Endothelial cell of umbilical vein (primary cell): ENCODE measurements at regions not wholly inside any gene's neighbourhood (a gene's known extent, or its start where the extent isn't known, plus 50 kb on each side); places are given as distances from the start of the nearest gene placed in this dataset.

Source experiments
- BruUV-seq: library from RNA; stranded (reverse); fragments of 400-500 nt; replicated peaks from 2 replicates; lab custom pipeline; 2021; lab: Mats Ljungman, UMichigan
- CTCF ChIA-PET: fragments of 300-600, 350-600 bp; sonication (Branson Sonifier 250); formaldehyde crosslinking; loops from one replicate; lab custom pipeline; 2021; ENCODE audit warnings: antibody characterized with exemption, inconsistent platforms; lab: Charles Lee
- POLR2A ChIA-PET: fragments of 300-600, 350-600 bp; sonication (Branson Sonifier 250); formaldehyde crosslinking; loops from one replicate; lab custom pipeline; 2021; ENCODE audit warnings: antibody characterized with exemption, inconsistent platforms; lab: Charles Lee
- DNase-seq: peaks from one replicate; pipeline ENCODE4 v3.0.0-alpha.2; 2011; ENCODE audit warnings: low read depth, low spot score
- FAIRE-seq: peaks from 2 replicates; lab custom pipeline; 2011; peaks lifted over from hg19 to GRCh38; lab: Jason Lieb, UNC
- H2AFZ ChIP-seq: 2 replicates; pipeline ENCODE4 v1.6.0; 2012; ENCODE audit warnings: low read depth, low read length, control low read depth, inconsistent platforms
- H3K27ac ChIP-seq: 2 replicates; pipeline ENCODE4 v1.5.1; 2011; ENCODE audit warnings: low read depth, mild to moderate bottlenecking, control low read depth, low read length, moderate library complexity; ENCODE audit not compliant: insufficient read depth
- H3K27me3 ChIP-seq, 2 experiments: 2 replicates each; pipeline versions ENCODE4 v1.6.0 to v1.6.1; 2011; ENCODE audit warnings: low read length in 2 of 2, mixed read lengths in 1 of 2; ENCODE audit not compliant: control insufficient read depth in 2 of 2, insufficient read depth in 2 of 2
- H3K36me3 ChIP-seq, 2 experiments: 2 replicates in 1 of 2; 3 replicates in 1 of 2; pipeline ENCODE4 v1.5.1; 2011; ENCODE audit warnings: low read length in 2 of 2, mild to moderate bottlenecking in 1 of 2, moderate library complexity in 1 of 2; ENCODE audit not compliant: control insufficient read depth in 2 of 2, insufficient read depth in 2 of 2; ENCODE audit errors: extremely low read depth in 1 of 2
- H3K4me1 ChIP-seq: 3 replicates; pipeline ENCODE4 v1.5.1; 2011; ENCODE audit warnings: mild to moderate bottlenecking, low read length; ENCODE audit not compliant: control insufficient read depth, insufficient read depth; ENCODE audit errors: extremely low read depth
- H3K4me2 ChIP-seq: 2 replicates; pipeline ENCODE4 v1.6.1; 2011; ENCODE audit warnings: low read length, control low read depth, mixed read lengths; ENCODE audit not compliant: insufficient read depth
- H3K4me3 ChIP-seq, 3 experiments: fragments of 200-600 bp in 1 of 3; sonication (generic), shearing (Covaris generic) in 1 of 3; replicated peaks in 1 of 3; 2 replicates each; pipeline ENCODE4 v1.5.1; 2011 to 2016; ENCODE audit warnings: control low read depth in 3 of 3, low read length in 3 of 3, mild to moderate bottlenecking in 2 of 3, inconsistent platforms in 1 of 3, low read depth in 1 of 3, moderate library complexity in 1 of 3; ENCODE audit not compliant: insufficient read depth in 1 of 3
- H3K79me2 ChIP-seq: 2 replicates; pipeline ENCODE4 v1.6.0; 2012; ENCODE audit warnings: low read length, inconsistent platforms; ENCODE audit not compliant: control insufficient read depth, insufficient read depth
- H3K9ac ChIP-seq: replicated peaks from 2 replicates; pipeline ENCODE3; 2011; ENCODE audit warnings: low read length, control low read depth; ENCODE audit not compliant: insufficient read depth; ENCODE audit errors: extremely low read depth
- H3K9me1 ChIP-seq: replicated peaks from 3 replicates; pipeline ENCODE4 v1.6.0; 2011; ENCODE audit warnings: mild to moderate bottlenecking, low read length; ENCODE audit not compliant: control insufficient read depth, insufficient read depth; ENCODE audit errors: extremely low read depth
- H3K9me3 ChIP-seq: replicated peaks from 2 replicates; pipeline ENCODE4 v1.5.1; 2012; ENCODE audit warnings: low read length, inconsistent platforms; ENCODE audit not compliant: control insufficient read depth, insufficient read depth
- H4K20me1 ChIP-seq: replicated peaks from 2 replicates; pipeline ENCODE3; 2011; ENCODE audit warnings: mild to moderate bottlenecking, low read length; ENCODE audit not compliant: control insufficient read depth, insufficient read depth; ENCODE audit errors: extremely low read depth
- EZH2 ChIP-seq: IDR thresholded peaks from 2 replicates; pipeline ENCODE4 v1.6.1; 2012; ENCODE audit warnings: borderline replicate concordance, low read depth, mild to moderate bottlenecking, moderate library complexity, low read length, inconsistent platforms; ENCODE audit not compliant: severe bottlenecking
- FOS ChIP-seq: IDR thresholded peaks from 2 replicates; pipeline ENCODE4 v1.6.1; 2011; ENCODE audit warnings: mild to moderate bottlenecking, low read length, moderate library complexity, borderline replicate concordance; ENCODE audit not compliant: insufficient read depth
- GATA2 ChIP-seq: IDR thresholded peaks from 2 replicates; pipeline ENCODE4 v1.7.0; 2011; ENCODE audit warnings: low read depth, mild to moderate bottlenecking, moderate library complexity, mixed read lengths, low read length; ENCODE audit not compliant: insufficient read length, insufficient read depth
- JUN ChIP-seq: IDR thresholded peaks from 2 replicates; pipeline ENCODE4 v1.6.1; 2011; ENCODE audit warnings: borderline replicate concordance, low read depth; ENCODE audit not compliant: insufficient read length, insufficient read depth
- MYC ChIP-seq: IDR thresholded peaks from one replicate; pipeline ENCODE4 v1.6.1; 2011; ENCODE audit warnings: mild to moderate bottlenecking, low read depth, low read length
- POLR2A ChIP-seq: IDR thresholded peaks from 2 replicates; pipeline ENCODE4 v1.6.1; 2012; ENCODE audit warnings: low read depth, mild to moderate bottlenecking, control low read depth, low read length
- POLR2AphosphoS5 ChIP-seq: IDR thresholded peaks from 2 replicates; pipeline ENCODE4 v1.6.1; 2012; ENCODE audit warnings: low read depth, mild to moderate bottlenecking, control low read depth, low read length, moderate library complexity; ENCODE audit not compliant: insufficient read depth
- dilution Hi-C: fragments of 300-500 bp; cut with MboI; formaldehyde crosslinking; loops from one replicate; pipeline ENCODE4 v1.15.0; 2019; ENCODE audit warnings: low sequenced_read_pairs; ENCODE audit not compliant: extremely low pct_ligation_motif_present
- intact Hi-C: fragments of 100-400 bp; cut with micrococcal nuclease; formaldehyde crosslinking; loops from one replicate; pipeline ENCODE4 v1.10.0; 2022
- TF ChIP-seq, protein P1 (sequence below): IDR thresholded peaks from 2 replicates; pipeline ENCODE4 v1.6.1; 2011; ENCODE audit not compliant: insufficient read depth, insufficient read length
- TF ChIP-seq, protein P2 (sequence below), 2 donors: IDR thresholded peaks; 1 replicate in 1 of 2; 2 replicates in 1 of 2; pipeline ENCODE4 v1.5.1; 2011; ENCODE audit warnings: low read length in 2 of 2, mild to moderate bottlenecking in 2 of 2, moderate library complexity in 2 of 2, control low read depth in 1 of 2, inconsistent platforms in 1 of 2, low read depth in 1 of 2; ENCODE audit not compliant: insufficient read depth in 1 of 2; ENCODE audit errors: extremely low read depth in 1 of 2

DNA sequence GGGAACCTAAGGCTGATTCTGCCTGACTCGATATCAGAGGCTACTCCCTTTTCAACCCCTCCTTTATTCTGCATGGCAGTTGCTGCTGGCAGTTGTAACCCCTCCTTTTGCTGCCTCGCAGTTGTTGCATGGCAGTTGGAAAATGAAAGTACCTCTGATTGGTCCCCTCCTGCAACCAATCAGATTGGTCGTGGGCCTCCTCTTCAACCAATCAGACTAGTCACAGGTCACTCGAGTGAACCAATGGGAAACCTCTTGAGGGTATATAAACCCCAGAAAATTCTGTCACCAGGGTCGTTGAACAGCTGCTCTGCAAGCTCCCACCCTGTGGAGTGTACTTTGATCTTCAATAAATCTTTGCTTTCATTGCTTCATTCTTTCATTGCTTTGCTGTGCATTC is 294.3 kb upstream of the SLC8A1 start:
- dilution Hi-C loops = no loop called here
- CTCF ChIA-PET = no interaction called here
- Histone ChIP-seq H3K27ac (no peak overlapping the region), H3K4me2 (no peak overlapping the region), H3K4me3 (no peak overlapping the region), H3K27me3 (no peaks in the 10 kb centered on the region), H3K4me1 (no peaks in the 10 kb centered on the region), H3K9me3 (no peaks in the 10 kb centered on the region), H2AFZ (no peak overlapping the region), H4K20me1 (no peaks in the 10 kb centered on the region), H3K9me1 (no peaks in the 10 kb centered on the region), H3K79me2 (no peaks in the 10 kb centered on the region), H3K36me3 (no peaks in the 10 kb centered on the region), H3K9ac (no peak overlapping the region)
- DNase-seq = no peak
- FAIRE-seq = no peak
- intact Hi-C loops = no loop called here
- POLR2A ChIA-PET = no interaction called here
- no peak for TF ChIP-seq GATA2
- no peak for TF ChIP-seq MYC
- no peak for TF ChIP-seq POLR2AphosphoS5
- no peak for TF ChIP-seq JUN
- TF ChIP-seq, protein P1, sequence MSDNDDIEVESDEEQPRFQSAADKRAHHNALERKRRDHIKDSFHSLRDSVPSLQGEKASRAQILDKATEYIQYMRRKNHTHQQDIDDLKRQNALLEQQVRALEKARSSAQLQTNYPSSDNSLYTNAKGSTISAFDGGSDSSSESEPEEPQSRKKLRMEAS = no peak
- BruUV-seq = no TSS peak

DNA sequence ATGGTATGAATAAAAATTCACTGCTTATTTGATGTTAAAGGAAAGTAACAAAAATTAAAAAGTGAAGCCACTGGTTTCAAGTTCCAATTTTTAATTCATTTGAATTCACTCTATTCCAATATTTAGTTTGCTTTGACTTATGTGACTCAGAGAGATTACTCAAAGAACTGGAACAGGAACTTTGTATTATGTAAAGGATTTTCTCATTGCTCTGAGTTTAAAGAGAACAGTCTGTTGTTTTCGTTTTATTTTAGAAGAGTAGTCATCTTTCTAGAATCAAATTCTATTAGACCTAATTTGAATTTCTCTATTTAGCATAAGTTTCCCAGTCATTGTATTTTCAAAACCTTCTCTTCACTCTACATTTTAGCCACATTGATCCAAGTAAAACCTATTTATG is 300.1 kb upstream of the SLC8A1 start:
- FAIRE-seq = no peak
- TF ChIP-seq, protein P2, sequence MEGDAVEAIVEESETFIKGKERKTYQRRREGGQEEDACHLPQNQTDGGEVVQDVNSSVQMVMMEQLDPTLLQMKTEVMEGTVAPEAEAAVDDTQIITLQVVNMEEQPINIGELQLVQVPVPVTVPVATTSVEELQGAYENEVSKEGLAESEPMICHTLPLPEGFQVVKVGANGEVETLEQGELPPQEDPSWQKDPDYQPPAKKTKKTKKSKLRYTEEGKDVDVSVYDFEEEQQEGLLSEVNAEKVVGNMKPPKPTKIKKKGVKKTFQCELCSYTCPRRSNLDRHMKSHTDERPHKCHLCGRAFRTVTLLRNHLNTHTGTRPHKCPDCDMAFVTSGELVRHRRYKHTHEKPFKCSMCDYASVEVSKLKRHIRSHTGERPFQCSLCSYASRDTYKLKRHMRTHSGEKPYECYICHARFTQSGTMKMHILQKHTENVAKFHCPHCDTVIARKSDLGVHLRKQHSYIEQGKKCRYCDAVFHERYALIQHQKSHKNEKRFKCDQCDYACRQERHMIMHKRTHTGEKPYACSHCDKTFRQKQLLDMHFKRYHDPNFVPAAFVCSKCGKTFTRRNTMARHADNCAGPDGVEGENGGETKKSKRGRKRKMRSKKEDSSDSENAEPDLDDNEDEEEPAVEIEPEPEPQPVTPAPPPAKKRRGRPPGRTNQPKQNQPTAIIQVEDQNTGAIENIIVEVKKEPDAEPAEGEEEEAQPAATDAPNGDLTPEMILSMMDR (IDR thresholded peaks at IDR 0.05; ENCODE audit: extremely low read depth in 1 of 2, insufficient read depth in 1 of 2, low read depth in 1 of 2, low read length in 2 of 2) = no peak
- no peak for TF ChIP-seq FOS
- TF ChIP-seq, protein P1 = no peak
- TF ChIP-seq EZH2 = no peak
- TF ChIP-seq MYC = no peak
- no peak for TF ChIP-seq JUN
- no peak for TF ChIP-seq POLR2A
- TF ChIP-seq GATA2 = no peak
- Histone ChIP-seq H4K20me1 (no peaks in the 10 kb centered on the region), H3K9ac (no peak overlapping the region), H3K36me3 (no peaks in the 10 kb centered on the region), H3K4me2 (no peak overlapping the region), H3K9me3 (no peaks in the 10 kb centered on the region), H3K4me1 (no peaks in the 10 kb centered on the region), H2AFZ (no peak overlapping the region), H3K27me3 (no peaks in the 10 kb centered on the region), H3K79me2 (no peaks in the 10 kb centered on the region), H3K9me1 (no peaks in the 10 kb centered on the region), H3K27ac (no peak overlapping the region), H3K4me3 (no peak overlapping the region)
- BruUV-seq = no TSS peak
- dilution Hi-C loops = no loop called here
- DNase-seq = no peak
- intact Hi-C loops = no loop called here
- POLR2A ChIA-PET = no interaction called here
- CTCF ChIA-PET = no interaction called here
